ENCODE measurements at regions not wholly inside any gene's neighbourhood (a gene's known extent, or its start where the extent isn't known, plus 50 kb on each side); places are given as distances from the start of the nearest gene placed in this dataset.
"Not testable (repeated sequence)": the region's sequence is repeated elsewhere in the genome, so short reads cannot be mapped to it uniquely, and the experiment has no call there.

DNA sequence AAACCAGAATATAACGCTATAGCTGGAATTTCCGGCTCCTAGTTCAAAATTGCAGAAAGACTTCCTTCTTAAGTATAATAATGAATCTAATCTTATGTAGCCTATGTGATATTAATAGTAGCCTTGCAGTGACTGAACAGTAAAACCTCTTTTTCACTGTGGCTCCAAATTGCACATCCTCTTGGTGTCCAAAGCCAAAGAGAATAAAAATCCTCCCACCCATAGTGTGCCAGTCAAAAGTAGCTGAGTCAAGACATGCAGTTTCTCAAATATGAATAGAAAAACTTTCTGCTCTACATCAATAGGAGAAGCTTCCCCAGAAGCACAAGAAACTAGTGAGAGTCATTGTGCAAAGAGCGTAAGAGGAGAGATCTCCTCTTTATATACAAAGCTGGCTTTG lies 76.0 kb upstream of the PICALM start:
- no peak for DNase-seq

- not testable (repeated sequence) for DNase-seq
Observed at GRCh38 chr11:86144087-86144486, 75.2 kb upstream of the PICALM start.

DNA sequence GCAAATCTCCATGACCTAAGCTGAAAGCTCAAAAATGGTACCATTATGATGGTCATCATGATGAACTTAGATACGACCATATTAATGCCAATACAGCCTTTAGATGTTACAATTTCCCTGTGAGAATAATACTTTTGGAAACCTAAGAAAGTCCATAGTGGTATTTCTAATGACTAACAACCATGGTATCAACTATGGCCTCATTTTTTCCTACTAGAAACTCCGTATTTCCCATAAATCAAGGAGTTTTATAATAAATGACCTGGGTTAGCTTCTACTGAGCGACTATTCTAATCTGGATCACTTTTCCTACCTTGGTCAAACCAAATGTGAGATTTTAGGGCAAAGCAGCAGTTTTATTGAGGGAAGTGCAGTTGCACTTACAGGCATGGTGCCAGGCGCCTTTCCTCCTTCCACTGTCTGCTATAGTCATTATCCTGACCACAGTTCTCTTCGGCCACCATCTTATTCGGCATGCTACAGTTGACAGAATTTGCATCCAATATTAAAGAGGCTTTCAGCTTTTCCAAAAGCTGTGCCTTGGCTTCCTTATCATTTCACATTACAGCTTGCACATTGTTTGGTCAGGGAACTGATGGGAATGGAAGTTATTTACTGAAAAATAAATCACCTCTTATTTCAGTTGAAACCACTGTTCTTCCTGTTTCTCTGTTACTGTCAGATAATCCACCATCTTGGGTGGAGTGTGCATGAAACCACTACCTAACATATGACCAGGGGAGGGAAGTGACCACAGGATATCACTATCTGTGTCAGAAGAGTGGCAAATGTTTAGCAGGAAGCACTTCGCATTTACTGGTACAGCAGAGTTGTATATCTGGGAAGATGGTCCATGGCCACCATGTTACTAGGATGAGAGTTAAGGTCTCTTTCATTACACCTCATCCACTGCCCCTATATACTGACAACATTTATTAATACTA lies 74.5 kb upstream of the PICALM start:
- DNase-seq, result no peak

DNA sequence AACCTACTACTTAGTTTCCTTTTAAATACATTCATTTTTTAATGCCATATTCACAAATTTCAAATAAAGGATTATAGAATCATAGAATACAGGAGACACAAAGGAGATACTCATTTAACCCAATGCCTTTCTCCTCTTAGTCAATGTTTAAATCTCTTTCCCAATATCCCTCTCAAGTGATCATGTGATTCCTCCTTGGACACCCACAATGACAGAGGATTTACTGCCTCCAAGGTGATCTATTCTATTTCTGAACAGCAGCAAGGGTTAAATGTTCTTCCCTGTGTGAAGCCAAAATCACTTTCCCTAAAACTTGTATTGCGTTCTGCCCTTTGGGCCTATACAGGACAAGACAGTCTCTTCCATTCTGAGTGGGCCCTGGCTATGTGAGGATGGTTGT lies 73.3 kb upstream of the PICALM start:
- no peak for DNase-seq

- DNase-seq, result no peak
Observed at GRCh38 chr11:86141727-86142126, 72.8 kb upstream of the PICALM start.

- DNase-seq, result no peak
Observed at GRCh38 chr11:86140334-86140990, 71.6 kb upstream of the PICALM start.

GRCh38 chr11:86138958-86139357 lies 70.1 kb upstream of the PICALM start:
- peak; percentile 8 for DNase-seq

GRCh38 chr11:86136538-86136937 lies 67.7 kb upstream of the PICALM start:
- DNase-seq, result no peak

- no peak for DNase-seq
Observed at GRCh38 chr11:86135319-86135714, 66.4 kb upstream of the PICALM start.

GRCh38 chr11:86134580-86135318 lies 65.9 kb upstream of the PICALM start:
- no peak for DNase-seq

- no peak for DNase-seq
Observed at GRCh38 chr11:86132667-86133249, 63.9 kb upstream of the PICALM start.

- DNase-seq, result no peak
Observed at GRCh38 chr11:86129740-86130540, 61.1 kb upstream of the PICALM start.

- DNase-seq, result no peak
Observed at GRCh38 chr11:86128914-86129313, 60.0 kb upstream of the PICALM start.

- DNase-seq, result no peak
Observed at GRCh38 chr11:86126862-86127261, 58.0 kb upstream of the PICALM start.

- DNase-seq, result no peak
Observed at GRCh38 chr11:86124251-86125233, 55.7 kb upstream of the PICALM start.

- no peak for DNase-seq
Observed at GRCh38 chr11:86122773-86123172, 53.9 kb upstream of the PICALM start.

DNA sequence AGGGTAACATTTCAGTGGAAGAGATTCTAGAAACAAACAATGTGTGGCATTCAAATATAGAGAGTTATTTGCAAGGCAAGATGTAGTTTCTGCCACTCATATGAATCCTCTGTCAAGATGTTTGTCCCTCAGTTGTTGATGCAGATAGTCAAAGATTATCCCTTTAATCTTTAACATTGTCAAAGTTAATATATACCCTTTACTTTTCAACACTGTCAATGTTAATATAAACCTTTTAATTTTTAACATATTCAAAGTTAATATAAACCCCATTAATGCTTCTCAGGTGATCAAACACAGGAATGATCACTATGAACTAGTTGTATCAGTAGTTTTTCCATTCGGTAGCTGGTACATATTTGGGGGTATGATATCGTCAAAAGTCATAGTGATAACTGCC lies 51.9 kb upstream of the PICALM start:
- no peak for DNase-seq

DNA sequence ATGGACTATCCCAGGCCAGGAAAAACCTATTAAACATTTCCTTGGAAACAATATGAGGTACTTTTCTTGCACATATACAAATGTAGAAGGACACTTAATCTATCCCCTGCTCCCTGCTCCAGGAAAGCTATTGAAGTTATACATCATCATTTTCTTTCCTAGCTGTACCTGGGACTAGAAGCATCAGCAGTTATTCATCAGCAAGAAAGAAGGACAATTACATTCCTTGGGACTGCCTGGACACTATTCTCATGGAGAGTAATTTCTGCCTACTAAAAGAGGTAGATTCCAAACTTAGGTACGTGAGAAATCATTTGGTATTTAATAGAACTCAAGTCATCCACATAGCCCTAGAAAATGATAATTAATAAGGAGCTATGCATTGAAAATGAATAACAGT lies 51.0 kb upstream of the PICALM start:
- no peak for DNase-seq

GRCh38 chr11:86119077-86119476 lies 50.2 kb upstream of the PICALM start:
- DNase-seq, result no peak
